Thyroid gland (tissue), 4 donors: ENCODE measurements at regions not wholly inside any gene's neighbourhood (a gene's known extent, or its start where the extent isn't known, plus 50 kb on each side); places are given as distances from the start of the nearest gene placed in this dataset.

Experiments used
- DNase-seq, 2 donors: peaks; one replicate each; pipeline ENCODE4 v3.0.0-alpha.2; 2019
- H3K27ac ChIP-seq, 3 donors: fragments of 200-600 bp; sonication (generic); 1 replicate in 2 of 3; 2 replicates in 1 of 3; pipeline ENCODE4 v1.5.1; 2016 to 2019; ENCODE audit warnings: mild to moderate bottlenecking in 1 of 3, moderate library complexity in 1 of 3
- H3K27me3 ChIP-seq: fragments of 200-600 bp; sonication (generic); one replicate; pipeline ENCODE4 v1.5.1; 2019
- H3K36me3 ChIP-seq, 2 donors: fragments of 200-600 bp; sonication (generic); one replicate each; pipeline ENCODE4 v1.5.1; 2016 to 2019
- H3K4me1 ChIP-seq, 2 donors: fragments of 200-600 bp; sonication (generic); one replicate each; pipeline ENCODE4 v1.5.1; 2017 to 2019
- H3K4me3 ChIP-seq, 3 donors: fragments of 200-600 bp; sonication (generic); replicated peaks in 1 of 3; 1 replicate in 2 of 3; 2 replicates in 1 of 3; pipeline ENCODE4 v1.5.1; 2016; ENCODE audit warnings: mild to moderate bottlenecking in 1 of 3
- H3K9me3 ChIP-seq: fragments of 200-600 bp; sonication (generic); one replicate; pipeline ENCODE4 v1.5.1; 2017
- CTCF ChIP-seq, 6 experiments: fragments of 200-600 bp in 3 of 6; fragments of 450-650 bp in 3 of 6; sonication (generic) in 3 of 6; IDR thresholded peaks; one replicate each; pipeline ENCODE4 v1.5.1; 2016 to 2019; ENCODE audit warnings: antibody characterized with exemption in 6 of 6, mild to moderate bottlenecking in 2 of 6, inconsistent platforms in 1 of 6, moderate library complexity in 1 of 6
- POLR2A ChIP-seq, 2 donors: fragments of 450-650 bp; IDR thresholded peaks; one replicate each; pipeline ENCODE4 v1.6.1; 2017; ENCODE audit warnings: antibody characterized with exemption in 2 of 2, mild to moderate bottlenecking in 2 of 2, moderate library complexity in 1 of 2
- WGBS, 2 donors: methylation state at CpG; one replicate each; pipeline ENCODE4 v1.1.5; 2017; 5-methylcytosine and 5-hydroxymethylcytosine counted together
- intact Hi-C: fragments of 100-400 bp; cut with DNase I; formaldehyde crosslinking; loops from one replicate; pipeline ENCODE4 v1.15.1; 2023

- no peak overlapping the region for H3K27ac ChIP-seq
Measured at GRCh38 chr14:23773981-23774380, 137.8 kb downstream of the DHRS2 start.

GRCh38 chr14:23776296-23776695, 140.1 kb downstream of the DHRS2 start:
- WGBS, 2 donors, result 58 to 61% methylated on average over 3 to 4 of the region's 4 CpGs
- no peak overlapping the region for H3K27ac ChIP-seq
- intact Hi-C loops, result no loop called here
- TF ChIP-seq POLR2A (IDR thresholded peaks at IDR 0.05) (no peak), CTCF (IDR thresholded peaks at IDR 0.05) (no peak)
- H3K9me3 ChIP-seq, result no peaks in the 10 kb centered on the region
- H3K4me1 ChIP-seq, result no peaks in the 10 kb centered on the region
- H3K36me3 ChIP-seq, result no peaks in the 10 kb centered on the region
- no peak overlapping the region for H3K4me3 ChIP-seq
- no peak for DNase-seq
- H3K27me3 ChIP-seq, result no peaks in the 10 kb centered on the region

More at GRCh38 chr14:23773981-23774380, 137.8 kb downstream of the DHRS2 start:
- 91 to 94% methylated on average over 2 of the region's 2 CpGs for WGBS, 2 donors
- H3K36me3 ChIP-seq, result no peaks in the 10 kb centered on the region
- intact Hi-C loops, result no loop called here
- no peak overlapping the region for H3K4me3 ChIP-seq
- DNase-seq, result no peak
- no peaks in the 10 kb centered on the region for H3K27me3 ChIP-seq
- TF ChIP-seq POLR2A (IDR thresholded peaks at IDR 0.05) (no peak), CTCF (IDR thresholded peaks at IDR 0.05) (no peak)
- H3K9me3 ChIP-seq, result no peaks in the 10 kb centered on the region
- H3K4me1 ChIP-seq, result no peaks in the 10 kb centered on the region

- intact Hi-C loops, result no loop called here
- Histone ChIP-seq H3K27ac (no peak overlapping the region), H3K27me3 (no peaks in the 10 kb centered on the region), H3K9me3 (no peaks in the 10 kb centered on the region), H3K4me3 (no peak overlapping the region), H3K4me1 (no peaks in the 10 kb centered on the region), H3K36me3 (no peaks in the 10 kb centered on the region)
- no peak for DNase-seq
- WGBS, 2 donors, result 87 to 100% methylated on average over 1 of the region's 1 CpG
- TF ChIP-seq CTCF (IDR thresholded peaks at IDR 0.05) (no peak), POLR2A (IDR thresholded peaks at IDR 0.05) (no peak)
Measured at GRCh38 chr14:23785208-23785607, 149.0 kb downstream of the DHRS2 start.

GRCh38 chr14:23787436-23787835, 151.3 kb downstream of the DHRS2 start:
- Histone ChIP-seq H3K27ac (no peak overlapping the region), H3K4me1 (no peaks in the 10 kb centered on the region), H3K36me3 (no peaks in the 10 kb centered on the region), H3K4me3 (no peak overlapping the region), H3K27me3 (no peaks in the 10 kb centered on the region), H3K9me3 (no peaks in the 10 kb centered on the region)
- DNase-seq, result no peak
- intact Hi-C loops, result no loop called here
- TF ChIP-seq POLR2A (IDR thresholded peaks at IDR 0.05), result no peak
- no peak for TF ChIP-seq CTCF (IDR thresholded peaks at IDR 0.05)
- WGBS, 2 donors, result 62 to 83% methylated on average over 1 of the region's 1 CpG

- Histone ChIP-seq H3K4me3 (no peak overlapping the region), H3K27ac (no peak overlapping the region), H3K36me3 (no peaks in the 10 kb centered on the region), H3K9me3 (no peaks in the 10 kb centered on the region), H3K27me3 (no peaks in the 10 kb centered on the region), H3K4me1 (no peaks in the 10 kb centered on the region)
- intact Hi-C loops, result no loop called here
- DNase-seq, result no peak
- WGBS, 2 donors, result 62 to 72% methylated on average over 1 of the region's 1 CpG
- no peak for TF ChIP-seq CTCF (IDR thresholded peaks at IDR 0.05)
- TF ChIP-seq POLR2A (IDR thresholded peaks at IDR 0.05), result no peak
Measured at GRCh38 chr14:23789696-23790095, 153.5 kb downstream of the DHRS2 start.
